Cardiac fibroblast (primary cell): ENCODE measurements at regions not wholly inside any gene's neighbourhood (a gene's known extent, or its start where the extent isn't known, plus 50 kb on each side); places are given as distances from the start of the nearest gene placed in this dataset.
"Not testable (repeated sequence)": the region's sequence is repeated elsewhere in the genome, so short reads cannot be mapped to it uniquely, and the experiment has no call there.

Source experiments
- DNase-seq, 2 donors: peaks; one replicate each; pipeline versions ENCODE4 v3.0.0 to v3.0.0-alpha.2; 2010; ENCODE audit warnings: low read depth in 2 of 2
- H3K4me3 ChIP-seq, 2 donors: replicated peaks in 1 of 2; 1 replicate in 1 of 2; 2 replicates in 1 of 2; pipeline ENCODE4 v1.5.1; 2011; ENCODE audit warnings: low read depth in 2 of 2, low read length in 2 of 2, mild to moderate bottlenecking in 2 of 2, moderate library complexity in 1 of 2
- TF ChIP-seq, protein P1 (sequence below): IDR thresholded peaks from one replicate; pipeline ENCODE4 v1.5.1; 2011; ENCODE audit warnings: low read depth, mild to moderate bottlenecking, low read length, inconsistent platforms

DNA sequence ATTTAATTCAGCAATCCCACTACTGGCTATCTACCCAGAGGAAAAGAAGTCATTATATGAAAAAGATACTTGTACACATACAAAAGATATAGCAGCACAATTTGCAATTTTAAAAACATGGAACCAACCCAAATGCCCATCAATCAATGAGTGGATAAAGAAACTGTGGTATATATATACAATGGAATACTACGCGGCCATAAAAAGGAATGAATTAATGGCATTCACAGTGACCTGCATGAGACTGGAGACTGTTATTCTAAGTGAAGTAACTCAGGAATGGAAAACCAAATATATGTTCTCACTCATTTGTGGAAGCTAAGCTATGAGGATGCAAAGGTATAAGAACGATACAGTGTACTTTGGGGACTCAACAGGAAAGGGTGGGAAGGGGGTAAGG is 102.8 kb upstream of the KCNMA1 start:
- DNase-seq, H3K4me3 ChIP-seq: not testable (repeated sequence)

- TF ChIP-seq, protein P1, sequence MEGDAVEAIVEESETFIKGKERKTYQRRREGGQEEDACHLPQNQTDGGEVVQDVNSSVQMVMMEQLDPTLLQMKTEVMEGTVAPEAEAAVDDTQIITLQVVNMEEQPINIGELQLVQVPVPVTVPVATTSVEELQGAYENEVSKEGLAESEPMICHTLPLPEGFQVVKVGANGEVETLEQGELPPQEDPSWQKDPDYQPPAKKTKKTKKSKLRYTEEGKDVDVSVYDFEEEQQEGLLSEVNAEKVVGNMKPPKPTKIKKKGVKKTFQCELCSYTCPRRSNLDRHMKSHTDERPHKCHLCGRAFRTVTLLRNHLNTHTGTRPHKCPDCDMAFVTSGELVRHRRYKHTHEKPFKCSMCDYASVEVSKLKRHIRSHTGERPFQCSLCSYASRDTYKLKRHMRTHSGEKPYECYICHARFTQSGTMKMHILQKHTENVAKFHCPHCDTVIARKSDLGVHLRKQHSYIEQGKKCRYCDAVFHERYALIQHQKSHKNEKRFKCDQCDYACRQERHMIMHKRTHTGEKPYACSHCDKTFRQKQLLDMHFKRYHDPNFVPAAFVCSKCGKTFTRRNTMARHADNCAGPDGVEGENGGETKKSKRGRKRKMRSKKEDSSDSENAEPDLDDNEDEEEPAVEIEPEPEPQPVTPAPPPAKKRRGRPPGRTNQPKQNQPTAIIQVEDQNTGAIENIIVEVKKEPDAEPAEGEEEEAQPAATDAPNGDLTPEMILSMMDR: no peak
- H3K4me3 ChIP-seq: no peak overlapping the region
- DNase-seq: no peak
Measured at GRCh38 chr10:77738496-77739158, 101.0 kb upstream of the KCNMA1 start.

DNA sequence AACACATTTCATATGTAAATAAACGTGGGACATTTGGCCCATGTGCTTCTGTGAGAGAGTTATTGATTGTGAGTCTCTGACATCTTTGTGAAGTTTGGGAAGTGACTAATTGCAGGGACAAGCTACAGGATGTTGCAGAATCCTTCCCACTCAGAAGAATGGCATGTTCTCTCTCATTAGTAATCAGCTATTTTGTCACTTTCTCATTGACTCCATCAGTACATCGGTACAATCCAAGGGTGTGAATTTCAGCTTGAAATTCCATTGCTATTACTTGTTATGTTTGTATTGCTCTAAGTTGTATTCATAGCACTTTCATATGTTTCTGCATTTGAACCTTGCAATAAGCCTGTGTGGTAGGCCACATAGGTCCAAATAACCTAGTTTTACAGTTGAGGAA is 100.0 kb upstream of the KCNMA1 start:
- TF ChIP-seq, protein P1: no peak
- H3K4me3 ChIP-seq: no peak overlapping the region
- DNase-seq: peak; percentile 79 to 98

DNA sequence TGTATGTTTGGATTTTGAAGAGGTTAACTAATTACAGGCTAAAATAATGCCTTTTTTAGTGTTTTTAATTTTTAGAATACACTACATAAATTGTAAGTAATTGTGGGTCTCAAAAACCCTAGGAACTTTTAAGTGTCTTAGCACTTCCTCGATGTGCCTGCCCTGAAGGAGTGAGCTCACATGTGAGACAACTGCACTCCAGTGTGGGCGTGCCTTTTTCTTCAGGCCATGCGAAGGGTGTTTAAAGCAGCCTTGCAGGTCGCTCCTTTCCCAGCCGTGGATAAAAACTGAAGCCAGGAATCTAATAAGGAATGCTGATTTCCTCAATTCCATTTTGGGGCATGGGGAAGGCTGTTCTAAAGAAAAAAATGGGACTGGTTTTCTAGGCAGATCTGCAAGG is 97.5 kb upstream of the KCNMA1 start:
- H3K4me3 ChIP-seq, DNase-seq: not testable (repeated sequence)

- no peak for DNase-seq
Measured at GRCh38 chr10:77732213-77733003, 94.8 kb upstream of the KCNMA1 start.

DNA sequence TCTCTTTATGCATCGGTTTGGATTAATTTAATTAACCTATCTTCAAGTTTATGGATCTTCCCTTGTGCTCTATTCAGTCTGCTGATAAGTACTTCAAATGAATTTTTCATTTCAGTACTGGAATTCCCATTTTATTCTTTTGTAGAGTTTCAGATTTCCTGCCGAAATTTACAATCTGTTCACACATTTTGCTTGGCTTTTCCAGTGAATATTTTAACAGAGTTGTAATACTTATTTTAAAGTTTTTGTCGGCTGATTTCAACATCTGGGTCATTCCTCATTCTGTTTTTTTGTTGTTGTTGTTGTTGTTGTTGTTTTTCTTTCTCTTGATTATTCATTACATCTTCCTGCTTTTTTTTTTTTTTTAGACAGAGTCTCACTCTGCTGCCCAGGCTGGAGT is 89.9 kb upstream of the KCNMA1 start:
- TF ChIP-seq, protein P1: no peak
- no peak for DNase-seq
- H3K4me3 ChIP-seq: no peak overlapping the region

More at GRCh38 chr10:77732213-77733003, 94.8 kb upstream of the KCNMA1 start:
- TF ChIP-seq, protein P1: no peak
- no peak overlapping the region for H3K4me3 ChIP-seq

GRCh38 chr10:77726732-77727131 is 89.1 kb upstream of the KCNMA1 start:
- H3K4me3 ChIP-seq: no peak overlapping the region
- TF ChIP-seq, protein P1: no peak
- DNase-seq: no peak
